ENCODE measurements at regions not wholly inside any gene's neighbourhood (a gene's known extent, or its start where the extent isn't known, plus 50 kb on each side); places are given as distances from the start of the nearest gene placed in this dataset.
"Not testable (repeated sequence)": the region's sequence is repeated elsewhere in the genome, so short reads cannot be mapped to it uniquely, and the experiment has no call there.

DNA sequence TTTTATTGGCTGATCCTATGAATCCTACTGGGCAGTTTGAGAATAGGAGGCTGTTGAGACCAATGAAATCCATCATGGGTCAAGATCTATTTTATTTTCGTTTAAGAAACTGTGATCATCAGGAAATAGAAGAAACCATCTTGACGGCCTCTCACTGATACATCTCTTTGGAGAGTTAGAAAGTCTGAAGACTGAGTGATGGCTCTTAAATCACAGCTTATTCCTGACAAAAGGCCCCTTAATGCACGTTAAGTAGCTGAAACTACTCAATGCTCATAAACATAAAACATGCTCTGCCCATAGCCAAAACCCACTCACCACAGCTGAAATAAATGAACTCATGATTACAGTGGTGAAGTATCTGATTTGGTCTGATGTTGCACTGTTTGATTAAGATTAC is 784.5 kb upstream of the NEGR1 start:
- no peak for DNase-seq (ENCODE audit: low read depth, low spot score)

GRCh38 chr1:73065339-73066041 is 783.2 kb upstream of the NEGR1 start:
- no peak for DNase-seq (ENCODE audit: low read depth, low spot score)

GRCh38 chr1:73056826-73057225 is 774.5 kb upstream of the NEGR1 start:
- no peak for DNase-seq (ENCODE audit: low read depth, low spot score)

- no peak for DNase-seq (ENCODE audit: low read depth, low spot score)
These were observed 762.1 kb upstream of the NEGR1 start for GRCh38 chr1:73044241-73045036.

GRCh38 chr1:73042403-73042802 is 760.1 kb upstream of the NEGR1 start:
- DNase-seq (ENCODE audit: low read depth, low spot score): no peak

GRCh38 chr1:73040811-73041210 is 758.5 kb upstream of the NEGR1 start:
- no peak for DNase-seq (ENCODE audit: low read depth, low spot score)

DNA sequence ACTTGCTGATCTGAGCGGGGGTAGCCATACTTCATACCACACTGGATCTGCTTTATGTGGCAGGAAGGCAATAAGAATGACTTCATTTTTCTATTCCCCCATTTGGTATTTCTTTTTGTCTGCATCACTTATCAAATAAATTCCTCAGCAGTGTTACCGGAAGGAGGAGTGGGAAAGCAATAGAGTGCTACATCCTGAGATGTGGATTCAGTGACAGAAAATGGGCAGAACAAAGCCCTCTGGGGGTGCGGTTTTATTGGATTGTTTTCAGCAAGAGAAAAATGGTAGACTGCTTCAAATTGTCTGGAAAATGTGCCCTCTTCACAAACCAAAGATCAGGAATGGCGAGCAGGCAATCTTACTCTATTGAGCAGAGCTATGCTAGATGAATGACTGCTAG is 751.9 kb upstream of the NEGR1 start:
- DNase-seq (ENCODE audit: low read depth, low spot score): no peak

DNA sequence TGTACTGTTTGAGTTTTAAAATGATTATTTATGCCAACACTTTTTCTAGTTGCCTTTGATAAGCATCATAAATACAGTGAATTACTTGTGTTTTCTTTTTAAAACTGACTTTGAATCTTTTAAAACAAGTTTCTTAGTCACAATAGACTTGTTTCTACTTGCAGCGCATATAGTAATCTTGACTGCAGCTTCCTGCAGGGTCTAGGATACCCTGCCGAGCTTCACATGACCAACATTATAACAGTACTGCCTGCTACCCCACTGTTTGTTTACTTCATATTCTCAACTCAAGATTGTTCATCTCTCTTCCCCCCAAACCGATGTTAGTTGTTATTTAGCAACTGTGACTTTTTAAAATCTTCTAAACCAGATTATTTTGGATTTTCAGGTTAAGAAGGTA is 751.3 kb upstream of the NEGR1 start:
- DNase-seq (ENCODE audit: low read depth, low spot score): no peak

DNA sequence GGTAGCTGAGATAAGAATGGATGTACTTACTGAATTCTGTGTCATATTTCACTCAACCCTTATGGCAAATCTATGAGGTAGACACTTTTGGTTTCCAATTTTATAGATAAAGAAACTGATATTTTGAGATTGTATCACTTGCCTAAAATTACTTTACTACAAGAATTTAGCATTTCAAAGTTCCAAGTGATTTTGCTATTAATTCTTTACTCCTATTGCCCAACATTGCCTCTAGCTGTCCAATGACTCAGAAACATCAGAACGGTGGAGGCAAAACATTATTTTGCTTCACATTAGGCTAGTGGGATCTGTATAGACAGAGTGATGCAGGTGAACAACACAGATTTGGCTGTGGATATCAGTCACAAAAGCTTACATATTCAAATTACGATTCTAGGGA is 747.2 kb upstream of the NEGR1 start:
- DNase-seq (ENCODE audit: low read depth, low spot score): no peak

GRCh38 chr1:73026114-73026513 is 743.8 kb upstream of the NEGR1 start:
- no peak for DNase-seq (ENCODE audit: low read depth, low spot score)

DNA sequence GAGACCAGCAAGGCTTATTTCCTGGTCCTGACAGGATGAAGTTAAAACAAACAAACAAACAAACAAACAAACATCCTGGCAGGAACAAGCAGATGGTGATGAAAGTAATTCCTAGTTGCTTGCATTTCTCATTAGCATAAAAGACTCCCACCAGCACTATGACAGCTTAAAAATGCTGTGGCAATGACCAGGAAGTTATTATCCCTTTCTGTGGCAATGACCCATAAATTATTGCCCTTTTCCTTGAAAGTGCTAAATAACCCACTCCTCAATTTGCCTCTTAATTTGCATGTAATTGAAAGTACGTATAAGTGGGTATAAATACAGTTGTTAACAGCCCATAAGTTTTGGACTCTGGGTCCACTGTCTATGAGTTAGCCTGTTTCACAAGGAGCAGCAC is 727.6 kb upstream of the NEGR1 start:
- no peak for DNase-seq (ENCODE audit: low read depth, low spot score)

DNA sequence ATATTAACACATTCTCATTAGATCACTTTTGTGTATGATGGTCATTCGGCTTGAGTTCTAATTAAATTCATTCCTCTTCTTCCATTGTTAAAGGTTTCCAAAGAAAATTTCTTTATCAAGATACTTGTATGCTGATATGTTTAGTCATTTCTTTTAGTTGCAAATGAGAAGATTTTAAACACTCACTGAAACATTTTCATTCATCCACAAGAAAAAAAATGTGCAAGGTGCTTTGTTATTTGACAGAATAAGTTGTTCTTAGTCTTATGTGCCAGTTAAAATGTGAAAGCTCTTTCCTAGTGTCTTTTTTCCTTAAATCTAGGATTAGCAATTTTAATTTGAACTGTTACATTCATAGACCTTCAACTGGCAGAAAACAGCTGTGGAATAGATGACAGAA is 727.0 kb upstream of the NEGR1 start:
- no peak for DNase-seq (ENCODE audit: low read depth, low spot score)

DNA sequence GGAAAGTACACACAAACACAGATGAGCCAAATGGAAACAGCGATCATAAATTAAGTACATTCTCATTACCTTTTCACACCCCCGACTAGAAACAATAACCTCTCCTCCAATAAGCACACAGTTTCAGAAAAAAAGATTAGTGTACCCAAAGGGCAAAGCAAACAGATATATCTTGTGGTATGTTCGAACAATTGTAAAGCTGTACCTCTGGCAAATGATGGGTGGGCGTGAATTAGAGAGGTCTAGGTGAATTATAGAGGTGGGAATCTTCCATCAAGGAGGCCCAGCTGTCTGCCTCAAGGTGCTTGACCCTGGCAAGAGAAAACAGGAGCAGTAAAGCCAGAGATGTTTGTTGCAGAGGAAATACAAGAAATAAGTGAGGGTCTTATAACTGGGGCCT is 715.3 kb upstream of the NEGR1 start:
- DNase-seq (ENCODE audit: low read depth, low spot score): no peak

DNA sequence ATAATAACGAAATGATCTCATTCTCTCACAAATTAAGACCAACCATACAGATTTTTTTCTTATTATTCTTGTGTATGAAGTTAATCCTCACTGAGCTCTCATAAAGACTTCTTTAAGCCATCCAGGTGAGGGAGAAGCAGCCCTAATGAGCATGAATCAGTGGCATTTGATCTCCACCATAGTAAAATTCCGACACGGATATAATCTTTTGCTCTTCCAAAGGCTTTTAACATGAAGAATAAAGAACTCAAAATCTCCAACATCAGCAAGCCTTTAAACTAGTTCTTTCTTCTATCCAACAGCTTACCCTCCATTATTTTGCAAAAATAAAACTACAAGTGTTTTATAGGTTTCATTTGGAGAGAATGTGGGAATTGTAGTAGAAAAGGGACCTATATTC is 714.7 kb upstream of the NEGR1 start:
- no peak for DNase-seq (ENCODE audit: low read depth, low spot score)

GRCh38 chr1:72987871-72988270 is 705.5 kb upstream of the NEGR1 start:
- DNase-seq (ENCODE audit: low read depth, low spot score): not testable (repeated sequence)

GRCh38 chr1:72986591-72987290 is 704.4 kb upstream of the NEGR1 start:
- no peak for DNase-seq (ENCODE audit: low read depth, low spot score)

GRCh38 chr1:72985024-72985423 is 702.7 kb upstream of the NEGR1 start:
- not testable (repeated sequence) for DNase-seq (ENCODE audit: low read depth, low spot score)

DNA sequence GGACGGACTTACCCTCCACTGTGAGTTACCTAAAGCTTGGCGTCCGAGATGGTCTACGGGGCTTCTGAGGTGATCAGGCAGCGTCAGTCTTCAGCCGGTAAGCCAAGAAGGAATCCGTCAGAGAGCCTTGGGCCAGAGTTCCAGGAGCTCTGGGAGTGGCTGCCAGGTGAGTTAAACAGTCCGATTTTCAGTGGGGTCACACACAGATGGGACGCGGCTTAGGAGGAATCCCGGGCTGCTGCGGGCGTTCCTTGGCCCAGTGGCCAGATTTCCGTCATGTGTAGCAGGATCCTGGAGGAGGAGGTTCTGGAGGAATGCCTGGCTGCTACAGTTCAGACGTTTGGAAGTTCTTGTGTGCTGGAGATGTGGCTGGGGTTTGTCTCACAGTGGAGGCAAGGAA is 700.7 kb upstream of the NEGR1 start:
- DNase-seq (ENCODE audit: low read depth, low spot score): not testable (repeated sequence)

- no peak for DNase-seq (ENCODE audit: low read depth, low spot score)
These were observed 687.1 kb upstream of the NEGR1 start for GRCh38 chr1:72969461-72969860.

- DNase-seq (ENCODE audit: low read depth, low spot score): no peak
These were observed 672.6 kb upstream of the NEGR1 start for GRCh38 chr1:72954943-72955342.

DNA sequence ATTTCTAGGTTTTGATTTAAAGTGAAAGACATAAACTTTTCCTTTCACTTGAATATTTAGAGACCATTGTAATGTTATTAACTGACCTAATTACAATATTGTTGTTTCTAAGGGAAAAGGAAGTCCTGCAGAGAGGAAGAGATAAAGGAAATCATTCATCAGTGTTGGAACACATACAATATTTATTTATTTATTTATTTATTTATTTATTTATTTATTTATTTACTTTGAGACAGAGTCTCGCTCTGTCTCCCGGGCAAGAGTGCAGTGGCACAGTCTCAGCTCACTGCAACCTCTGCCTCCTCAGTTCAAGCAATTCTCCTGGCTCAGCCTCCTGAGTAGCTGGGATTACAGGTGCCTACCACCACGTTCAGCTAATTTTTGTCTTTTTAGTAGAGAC is 668.6 kb upstream of the NEGR1 start:
- not testable (repeated sequence) for DNase-seq (ENCODE audit: low read depth, low spot score)

DNA sequence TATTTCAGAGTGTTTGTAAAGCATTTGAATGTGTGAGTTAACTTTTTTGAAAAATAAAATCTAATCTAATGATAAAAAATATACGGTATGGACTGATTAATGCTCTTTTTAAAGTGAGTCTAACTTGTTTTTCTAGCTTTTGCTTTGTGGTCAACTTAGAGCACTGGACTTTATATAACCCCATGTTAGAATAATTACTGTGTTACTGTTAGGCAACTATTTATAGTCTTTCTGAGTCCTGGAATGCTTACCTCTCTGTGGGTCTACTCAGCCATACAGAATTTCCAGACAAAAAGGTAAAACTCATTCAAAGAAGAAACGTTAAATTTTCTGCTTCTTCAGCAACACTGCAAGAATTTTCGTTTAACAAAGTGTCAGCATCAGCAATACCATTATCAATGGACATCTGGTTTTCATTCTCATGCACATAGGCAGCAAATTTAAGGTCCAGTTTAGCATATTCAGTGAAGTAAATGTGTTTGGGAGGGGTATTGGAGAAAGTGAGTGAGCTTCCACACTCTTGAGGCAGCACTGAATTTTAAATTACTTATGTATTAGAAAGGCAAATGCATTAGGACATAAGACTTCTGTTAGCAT is 664.7 kb upstream of the NEGR1 start:
- DNase-seq (ENCODE audit: low read depth, low spot score): no peak

Measured in smooth muscle cell of the brain vasculature (primary cell).